PC-3 (cell line): ENCODE measurements at regions not wholly inside any gene's neighbourhood (a gene's known extent, or its start where the extent isn't known, plus 50 kb on each side); places are given as distances from the start of the nearest gene placed in this dataset.
"Not testable (repeated sequence)": the region's sequence is repeated elsewhere in the genome, so short reads cannot be mapped to it uniquely, and the experiment has no call there.

Source experiments
- ATAC-seq: fragments of 200-7000 bp; cut with Tn5 transposase; 2 replicates; pipeline ENCODE4 v1.9.1; 2020; ENCODE audit warnings: mild to moderate bottlenecking, moderate library complexity
- BruUV-seq: library from RNA; stranded (reverse); fragments of 400-500 nt; replicated peaks from 2 replicates; lab custom pipeline; 2021; lab: Mats Ljungman, UMichigan
- CTCF ChIA-PET: fragments of 300-600 bp; sonication (Branson Sonifier 250); formaldehyde crosslinking; loops from one replicate; lab custom pipeline; 2022; ENCODE audit warnings: antibody characterized with exemption; lab: Charles Lee
- POLR2A ChIA-PET: fragments of 300-600 bp; sonication (Branson Sonifier 250); formaldehyde crosslinking; loops from one replicate; lab custom pipeline; 2022; ENCODE audit warnings: antibody characterized with exemption; ENCODE audit not compliant: unreplicated experiment; lab: Charles Lee
- DNase-seq: peaks from one replicate; pipeline ENCODE4 v3.0.0-alpha.2; 2015
- H2AFZ ChIP-seq: fragments of 300-600 bp; sonication (generic); 2 replicates; pipeline ENCODE4 v1.6.0; 2016; ENCODE audit warnings: antibody characterized with exemption, low read length
- H3F3A ChIP-seq: fragments of 300-600 bp; sonication (generic); one replicate; pipeline ENCODE4 v1.6.0; 2017; ENCODE audit warnings: antibody characterized with exemption, low read length, control low read depth, mild to moderate bottlenecking; ENCODE audit not compliant: unreplicated experiment
- H3K27ac ChIP-seq: fragments of 300-600 bp; sonication (generic); 2 replicates; pipeline ENCODE4 v1.5.1; 2016; ENCODE audit warnings: mild to moderate bottlenecking, low read length
- H3K27me3 ChIP-seq: fragments of 300-600 bp; sonication (generic); 2 replicates; pipeline ENCODE4 v1.6.1; 2016; ENCODE audit warnings: low read length, mixed read lengths
- H3K36me3 ChIP-seq: fragments of 300-600 bp; sonication (generic); 2 replicates; pipeline ENCODE4 v1.6.1; 2016; ENCODE audit warnings: low read depth, mixed run types, low read length, mixed read lengths
- H3K4me1 ChIP-seq: fragments of 300-600 bp; sonication (generic); 2 replicates; pipeline ENCODE4 v1.5.1; 2016; ENCODE audit warnings: low read length; ENCODE audit not compliant: insufficient read depth
- H3K4me2 ChIP-seq: fragments of 300-600 bp; sonication (generic); 2 replicates; pipeline ENCODE4 v1.6.0; 2016; ENCODE audit warnings: low read length
- H3K4me3 ChIP-seq: fragments of 300-600 bp; sonication (generic); 2 replicates; pipeline ENCODE4 v1.5.1; 2016; ENCODE audit warnings: mild to moderate bottlenecking, low read length, mixed read lengths
- H3K79me2 ChIP-seq: fragments of 300-600 bp; sonication (generic); 2 replicates; pipeline ENCODE4 v1.6.1; 2017; ENCODE audit warnings: low read length, mixed read lengths
- H3K9ac ChIP-seq: fragments of 300-600 bp; sonication (generic); 2 replicates; pipeline ENCODE4 v1.6.0; 2016; ENCODE audit warnings: mild to moderate bottlenecking, low read length
- H3K9me2 ChIP-seq: fragments of 300-600 bp; sonication (generic); replicated peaks from 2 replicates; pipeline ENCODE4 v1.6.1; 2016; ENCODE audit warnings: mixed run types, low read length, mixed read lengths
- H3K9me3 ChIP-seq: fragments of 300-600 bp; sonication (generic); 2 replicates; pipeline ENCODE4 v1.6.1; 2016; ENCODE audit warnings: low read length, mixed read lengths
- H4K20me1 ChIP-seq: fragments of 300-600 bp; sonication (generic); 2 replicates; pipeline ENCODE4 v1.6.1; 2016; ENCODE audit warnings: low read length, mixed read lengths
- CTCF ChIP-seq: fragments of 300-600 bp; sonication (generic); conservative IDR thresholded peaks from 2 replicates; pipeline ENCODE4 v1.5.1; 2017; ENCODE audit warnings: antibody characterized with exemption, low read depth, mild to moderate bottlenecking, low read length
- EZH2 ChIP-seq: fragments of 300-600 bp; sonication (generic); IDR thresholded peaks from one replicate; pipeline ENCODE4 v1.6.1; 2017; ENCODE audit warnings: antibody characterized with exemption, mild to moderate bottlenecking, low read length; ENCODE audit not compliant: unreplicated experiment
- EZH2phosphoT487 ChIP-seq: fragments of 300-600 bp; sonication (generic); IDR thresholded peaks from 2 replicates; pipeline ENCODE4 v1.6.1; 2018; ENCODE audit warnings: mild to moderate bottlenecking, antibody characterized with exemption, low read length, borderline replicate concordance
- intact Hi-C: fragments of 100-400 bp; cut with micrococcal nuclease; formaldehyde crosslinking; loops from 2 replicates; pipeline ENCODE4 v1.9.0; 2023

GRCh38 chr1:64405833-64406232, 64.1 kb upstream of the CACHD1 start:
- DNase-seq = no peak
- Histone ChIP-seq H3K4me1 (no peaks in the 10 kb centered on the region), H3K9me3 (no peaks in the 10 kb centered on the region), H3K4me3 (no peak overlapping the region), H4K20me1 (no peaks in the 10 kb centered on the region), H3K4me2 (no peak overlapping the region), H3K27ac (no peak overlapping the region), H3K9me2 (no peaks in the 10 kb centered on the region), H2AFZ (no peak overlapping the region), H3K79me2 (no peaks in the 10 kb centered on the region), H3K27me3 (no peaks in the 10 kb centered on the region), H3K9ac (no peak overlapping the region), H3F3A (no peaks in the 10 kb centered on the region), H3K36me3 (no peaks in the 10 kb centered on the region)
- TF ChIP-seq EZH2phosphoT487 = no peak
- TF ChIP-seq CTCF = no peak
- no peak for TF ChIP-seq EZH2
- no TSS peak for BruUV-seq
- ChIA-PET POLR2A (no interaction called here), CTCF (no interaction called here)
- intact Hi-C loops = no loop called here
- ATAC-seq = no peak

GRCh38 chr1:64410217-64410616, 59.7 kb upstream of the CACHD1 start:
- H4K20me1 ChIP-seq = no peaks in the 10 kb centered on the region
- DNase-seq (no peak), ATAC-seq (no peak)
- no peaks in the 10 kb centered on the region for H3K36me3 ChIP-seq
- intact Hi-C loops = no loop called here
- no peak overlapping the region for H3K4me3 ChIP-seq
- ChIA-PET POLR2A (no interaction called here), CTCF (no interaction called here)
- no peak overlapping the region for H3K27ac ChIP-seq
- no peaks in the 10 kb centered on the region for H3K9me3 ChIP-seq
- H3F3A ChIP-seq = no peaks in the 10 kb centered on the region
- H3K9ac ChIP-seq = no peak overlapping the region
- H3K9me2 ChIP-seq = no peaks in the 10 kb centered on the region
- no peaks in the 10 kb centered on the region for H3K27me3 ChIP-seq
- TF ChIP-seq CTCF = no peak
- no peak for TF ChIP-seq EZH2phosphoT487
- TF ChIP-seq EZH2 = no peak
- no peaks in the 10 kb centered on the region for H3K4me1 ChIP-seq
- H2AFZ ChIP-seq = no peak overlapping the region
- BruUV-seq = no TSS peak
- H3K4me2 ChIP-seq = no peak overlapping the region
- no peaks in the 10 kb centered on the region for H3K79me2 ChIP-seq

- H3K79me2 ChIP-seq, H4K20me1 ChIP-seq, CTCF ChIA-PET, DNase-seq, H3K4me1 ChIP-seq, H3F3A ChIP-seq, H3K4me3 ChIP-seq, H3K4me2 ChIP-seq, H3K9me3 ChIP-seq, intact Hi-C loops, H3K9ac ChIP-seq, H3K9me2 ChIP-seq, H3K27me3 ChIP-seq, H2AFZ ChIP-seq, POLR2A ChIA-PET, H3K27ac ChIP-seq, BruUV-seq, H3K36me3 ChIP-seq, ATAC-seq: not testable (repeated sequence)
These were observed 54.9 kb upstream of the CACHD1 start for GRCh38 chr1:64414855-64415546.
